HUES6 (cell line): ENCODE measurements at regions not wholly inside any gene's neighbourhood (a gene's known extent, or its start where the extent isn't known, plus 50 kb on each side); places are given as distances from the start of the nearest gene placed in this dataset.
"Not testable (repeated sequence)": the region's sequence is repeated elsewhere in the genome, so short reads cannot be mapped to it uniquely, and the experiment has no call there.

Experiments used
- H3K27ac ChIP-seq: 2 replicates; pipeline ENCODE4 v1.7.0; 2013; ENCODE audit warnings: low read depth, mild to moderate bottlenecking, low read length, inconsistent platforms
- H3K27me3 ChIP-seq: 2 replicates; pipeline ENCODE4 v1.6.1; 2013; ENCODE audit warnings: low read length; ENCODE audit not compliant: control insufficient read depth, insufficient read depth
- H3K36me3 ChIP-seq: 2 replicates; pipeline ENCODE4 v1.6.1; 2013; ENCODE audit warnings: low read length; ENCODE audit not compliant: control insufficient read depth, insufficient read depth
- H3K4me1 ChIP-seq: 2 replicates; pipeline ENCODE4 v1.6.1; 2013; ENCODE audit warnings: low read length; ENCODE audit not compliant: control insufficient read depth, insufficient read depth
- H3K4me3 ChIP-seq: 2 replicates; pipeline ENCODE4 v1.5.1; 2013; ENCODE audit warnings: low read depth, low read length
- H3K9ac ChIP-seq: one replicate; pipeline ENCODE4 v1.6.1; 2013; ENCODE audit warnings: mild to moderate bottlenecking, low read length
- H3K9me3 ChIP-seq: 2 replicates; pipeline ENCODE4 v1.6.1; 2013; ENCODE audit warnings: low read depth, low read length; ENCODE audit not compliant: control insufficient read depth, insufficient read depth

DNA sequence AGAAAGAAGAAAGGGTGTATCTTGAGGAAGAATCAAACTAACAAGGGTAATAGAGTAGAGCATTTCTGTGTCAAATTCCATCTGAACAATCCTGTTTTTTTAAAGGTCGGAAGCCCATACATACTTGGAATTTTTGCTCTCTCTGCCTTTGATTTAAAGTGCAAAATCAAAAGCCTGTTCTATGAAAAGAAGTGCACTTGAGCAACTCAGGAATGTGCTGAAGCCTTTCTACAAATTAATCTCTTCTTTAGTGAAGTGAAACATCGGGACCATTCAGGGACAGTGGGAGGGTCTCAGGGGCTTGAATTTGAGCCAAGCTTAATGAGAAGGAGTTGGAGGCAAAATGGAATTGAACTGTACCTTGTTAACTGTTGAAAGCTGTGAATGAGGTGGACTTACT, 1008.5 kb upstream of the LCORL start:
- Histone ChIP-seq H3K4me1 (no peaks in the 10 kb centered on the region), H3K9ac (no peak overlapping the region), H3K27me3 (no peaks in the 10 kb centered on the region), H3K36me3 (no peaks in the 10 kb centered on the region), H3K4me3 (no peak overlapping the region), H3K9me3 (no peaks in the 10 kb centered on the region), H3K27ac (no peak overlapping the region)

DNA sequence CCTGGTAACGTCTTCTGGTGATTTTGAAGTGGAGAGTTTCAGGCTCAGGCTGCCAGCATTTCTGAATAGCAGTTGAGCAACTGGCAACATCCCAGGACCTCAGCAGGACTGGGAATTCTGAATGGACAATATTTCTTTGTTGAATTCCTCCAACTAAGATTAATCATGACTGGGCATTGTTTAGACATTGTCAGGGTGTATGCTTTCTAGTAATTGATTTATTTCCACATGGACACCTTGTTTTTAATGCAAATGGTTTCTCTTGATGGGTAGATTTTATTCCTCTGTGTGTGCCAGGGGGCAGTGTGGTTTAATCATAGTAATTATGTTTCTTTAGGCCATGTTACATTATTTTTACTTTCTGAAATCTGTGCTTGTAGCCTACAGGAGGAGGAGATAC, 1004.7 kb upstream of the LCORL start:
- H3K9me3 ChIP-seq, result no peaks in the 10 kb centered on the region
- no peaks in the 10 kb centered on the region for H3K36me3 ChIP-seq
- no peak overlapping the region for H3K9ac ChIP-seq
- H3K27me3 ChIP-seq, result no peaks in the 10 kb centered on the region
- no peaks in the 10 kb centered on the region for H3K4me1 ChIP-seq
- no peak overlapping the region for H3K4me3 ChIP-seq
- H3K27ac ChIP-seq, result no peak overlapping the region

DNA sequence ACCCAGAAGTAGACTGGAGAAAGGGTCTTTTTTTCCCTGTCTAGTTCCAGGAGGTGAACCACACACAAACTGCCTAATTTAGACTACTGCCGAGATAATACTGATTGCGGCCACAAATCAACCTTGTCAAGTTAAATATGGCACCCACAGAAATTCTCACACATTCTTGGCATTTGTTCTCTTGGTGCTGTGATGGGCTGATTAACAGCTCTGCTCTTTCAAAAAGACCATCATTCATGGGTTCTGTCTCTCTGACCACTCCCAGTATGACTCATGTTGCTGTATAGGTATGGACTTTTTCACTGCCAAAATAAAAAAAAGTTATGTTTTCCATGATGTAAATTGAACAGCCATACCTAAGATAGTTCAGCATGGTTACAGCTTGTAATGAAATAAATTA, 1003.5 kb upstream of the LCORL start:
- H3K9me3 ChIP-seq, result no peaks in the 10 kb centered on the region
- H3K27ac ChIP-seq, result no peak overlapping the region
- H3K4me1 ChIP-seq, result no peaks in the 10 kb centered on the region
- no peak overlapping the region for H3K4me3 ChIP-seq
- H3K27me3 ChIP-seq, result no peaks in the 10 kb centered on the region
- no peak overlapping the region for H3K9ac ChIP-seq
- no peaks in the 10 kb centered on the region for H3K36me3 ChIP-seq

DNA sequence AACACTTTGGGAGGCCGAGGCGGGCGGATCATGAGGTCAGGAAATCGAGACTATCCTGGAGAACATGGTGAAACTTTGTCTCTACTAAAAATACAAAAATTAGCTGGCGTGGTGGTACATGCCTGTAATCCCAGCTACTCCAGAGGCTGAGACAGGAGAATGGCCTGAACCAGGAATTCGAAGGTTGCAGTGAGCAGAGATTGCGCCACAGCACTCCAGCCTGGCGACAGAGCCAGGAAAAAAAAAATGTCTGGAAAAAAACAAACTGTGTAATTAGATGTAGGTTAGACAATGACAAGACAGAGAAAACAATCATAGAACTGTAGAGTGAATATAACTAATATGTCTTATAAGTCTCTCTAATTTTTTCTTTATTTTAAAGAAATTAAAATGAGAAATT, 1002.5 kb upstream of the LCORL start:
- Histone ChIP-seq H3K9ac (no peak overlapping the region), H3K4me3 (no peak overlapping the region), H3K36me3 (no peaks in the 10 kb centered on the region), H3K27ac (no peak overlapping the region), H3K27me3 (no peaks in the 10 kb centered on the region), H3K9me3 (no peaks in the 10 kb centered on the region), H3K4me1 (no peaks in the 10 kb centered on the region)

DNA sequence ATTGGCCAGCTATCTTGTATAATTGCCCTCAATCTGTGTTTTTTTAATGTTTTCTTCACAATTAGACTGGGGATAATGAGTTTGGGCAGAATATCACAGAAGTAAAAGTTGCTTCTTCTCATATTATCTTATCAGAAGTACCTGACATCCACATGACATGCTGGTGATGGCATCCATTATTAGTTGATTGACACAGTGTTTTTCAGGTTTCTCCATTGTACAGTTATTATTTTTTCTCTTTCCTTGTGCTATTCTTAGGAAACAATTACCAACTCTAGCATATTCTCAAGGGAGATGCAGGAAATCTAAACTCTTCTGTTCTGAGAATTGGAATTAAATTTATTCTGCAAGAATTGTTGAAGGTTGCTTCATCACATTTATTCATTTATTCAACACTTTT, 1000.1 kb upstream of the LCORL start:
- Histone ChIP-seq H3K4me3 (no peak overlapping the region), H3K4me1 (no peaks in the 10 kb centered on the region), H3K27me3 (no peaks in the 10 kb centered on the region), H3K27ac (no peak overlapping the region), H3K36me3 (no peaks in the 10 kb centered on the region), H3K9ac (no peak overlapping the region), H3K9me3 (no peaks in the 10 kb centered on the region)

DNA sequence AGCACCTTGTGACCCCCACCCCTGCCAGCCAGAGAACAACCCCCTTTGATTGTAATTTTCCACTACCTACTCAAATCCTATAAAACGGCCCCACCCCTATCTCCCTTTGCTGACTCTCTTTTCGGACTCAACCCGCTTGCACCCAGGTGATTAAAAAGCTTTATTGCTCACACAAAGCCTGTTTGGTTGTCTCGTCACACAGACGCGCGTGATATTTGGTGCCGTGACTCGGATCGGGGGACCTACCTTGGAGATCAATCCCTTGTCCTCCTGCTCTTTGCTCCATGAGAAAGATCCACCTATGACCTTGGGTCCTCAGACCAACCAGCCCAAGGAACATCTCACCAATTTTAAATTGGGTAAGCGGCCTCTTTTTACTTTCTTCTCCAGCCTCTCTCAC, 995.0 kb upstream of the LCORL start:
- not testable (repeated sequence) for H3K9ac ChIP-seq, H3K27me3 ChIP-seq, H3K27ac ChIP-seq, H3K9me3 ChIP-seq, H3K4me3 ChIP-seq, H3K36me3 ChIP-seq, H3K4me1 ChIP-seq

DNA sequence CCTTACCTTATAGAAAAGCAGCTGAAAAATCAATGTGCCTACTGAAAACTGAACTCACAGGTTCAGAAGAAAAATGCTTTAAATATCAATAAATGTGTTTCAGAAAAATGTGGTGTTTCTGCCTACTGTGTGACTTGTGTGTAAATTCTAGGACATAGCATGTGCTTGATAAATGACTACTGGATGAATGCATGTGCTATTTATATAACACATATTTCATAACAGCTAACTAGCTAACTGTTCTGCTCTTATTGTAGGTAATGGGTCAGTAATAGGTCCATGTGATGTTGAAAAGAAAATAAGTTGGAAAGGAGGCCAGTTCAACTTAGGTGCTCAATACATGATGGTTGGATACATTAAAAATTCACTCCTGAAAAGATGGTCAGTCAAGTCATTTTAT, 993.0 kb upstream of the LCORL start:
- Histone ChIP-seq H3K27ac (no peak overlapping the region), H3K4me3 (no peak overlapping the region), H3K9ac (no peak overlapping the region), H3K27me3 (no peaks in the 10 kb centered on the region), H3K4me1 (peaks cover 15% of the 10 kb centered on the region; the same call in 1 of the 2 replicates), H3K36me3 (no peaks in the 10 kb centered on the region), H3K9me3 (no peaks in the 10 kb centered on the region)

DNA sequence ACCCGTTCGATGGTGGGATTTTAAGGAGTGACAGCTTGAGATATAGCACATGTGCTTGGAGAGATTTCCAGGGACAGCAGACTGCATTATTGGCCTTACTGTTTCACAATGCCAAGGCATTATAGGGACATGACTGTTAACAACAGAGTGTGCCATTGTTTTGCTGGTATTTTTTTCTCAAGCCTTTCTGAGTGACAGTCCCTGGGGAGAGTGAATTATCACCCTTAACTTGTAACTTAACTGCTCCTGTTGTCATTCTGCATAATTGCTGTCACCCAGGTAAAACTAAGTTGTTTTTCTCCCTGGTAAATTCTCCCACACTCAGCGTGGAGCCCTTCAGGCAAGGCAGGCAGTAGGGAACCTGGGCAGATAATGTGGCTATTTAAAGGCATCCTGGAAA, 989.2 kb upstream of the LCORL start:
- peaks cover 15% of the 10 kb centered on the region; the same call in 1 of the 2 replicates for H3K4me1 ChIP-seq
- no peak overlapping the region for H3K4me3 ChIP-seq
- H3K9me3 ChIP-seq, result peaks cover 5% of the 10 kb centered on the region; the same call in 1 of the 2 replicates
- H3K27ac ChIP-seq, result no peak overlapping the region; the same call in 1 of the 2 replicates
- no peaks in the 10 kb centered on the region for H3K27me3 ChIP-seq
- H3K9ac ChIP-seq, result no peak overlapping the region
- no peaks in the 10 kb centered on the region for H3K36me3 ChIP-seq

DNA sequence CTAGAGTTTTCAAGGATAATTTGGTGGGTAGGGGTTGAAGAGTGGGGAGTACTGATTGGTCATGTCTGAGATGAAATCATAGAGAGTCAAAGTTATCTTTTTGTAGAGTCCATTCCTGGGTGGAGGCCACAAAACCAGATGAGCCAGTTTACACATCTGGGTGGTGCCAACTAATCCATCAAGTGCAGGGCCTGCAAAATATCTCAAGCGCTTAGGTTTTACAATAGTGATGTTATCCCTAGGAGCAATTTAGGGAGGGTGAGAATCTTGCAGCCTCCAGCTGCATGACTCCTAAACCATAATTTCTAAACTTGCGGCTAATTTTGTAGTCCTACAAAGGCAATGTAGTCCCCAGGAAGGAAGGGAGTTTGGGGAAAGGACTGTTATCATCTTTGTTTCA, 988.3 kb upstream of the LCORL start:
- H3K27ac ChIP-seq, result no peak overlapping the region
- no peaks in the 10 kb centered on the region for H3K27me3 ChIP-seq

DNA sequence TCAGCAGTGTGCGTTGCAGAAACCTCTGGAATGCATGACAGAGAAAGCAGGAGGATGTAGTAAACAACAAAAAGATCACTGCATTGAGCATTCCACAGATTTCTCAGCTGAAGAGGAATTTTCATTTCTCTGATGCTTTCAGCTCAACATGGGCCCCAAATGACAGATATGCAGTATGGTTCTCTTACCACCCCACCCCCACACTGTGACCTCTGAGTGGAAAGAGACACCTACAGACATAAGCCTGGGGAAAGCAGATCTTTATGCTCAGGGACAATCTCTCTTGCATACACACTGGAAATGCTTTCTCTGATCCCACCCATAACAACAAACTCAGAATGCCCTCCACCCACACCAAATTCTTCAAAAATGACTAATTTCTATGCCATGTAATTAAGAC, 983.7 kb upstream of the LCORL start:
- Histone ChIP-seq H3K36me3 (no peaks in the 10 kb centered on the region; the same call in 1 of the 2 replicates), H3K9ac (no peak overlapping the region), H3K9me3 (peaks cover 29% of the 10 kb centered on the region), H3K27ac (no peak overlapping the region), H3K4me1 (peaks cover 10% of the 10 kb centered on the region; the same call in 1 of the 2 replicates), H3K4me3 (no peak overlapping the region), H3K27me3 (no peaks in the 10 kb centered on the region)

More for the DNA sequence above, 988.3 kb upstream of the LCORL start:
- no peaks in the 10 kb centered on the region for H3K36me3 ChIP-seq
- H3K4me3 ChIP-seq, result no peak overlapping the region
- peaks cover 5% of the 10 kb centered on the region; the same call in 1 of the 2 replicates for H3K9me3 ChIP-seq
- H3K4me1 ChIP-seq, result peaks cover 21% of the 10 kb centered on the region; the same call in 1 of the 2 replicates
- no peak overlapping the region for H3K9ac ChIP-seq

DNA sequence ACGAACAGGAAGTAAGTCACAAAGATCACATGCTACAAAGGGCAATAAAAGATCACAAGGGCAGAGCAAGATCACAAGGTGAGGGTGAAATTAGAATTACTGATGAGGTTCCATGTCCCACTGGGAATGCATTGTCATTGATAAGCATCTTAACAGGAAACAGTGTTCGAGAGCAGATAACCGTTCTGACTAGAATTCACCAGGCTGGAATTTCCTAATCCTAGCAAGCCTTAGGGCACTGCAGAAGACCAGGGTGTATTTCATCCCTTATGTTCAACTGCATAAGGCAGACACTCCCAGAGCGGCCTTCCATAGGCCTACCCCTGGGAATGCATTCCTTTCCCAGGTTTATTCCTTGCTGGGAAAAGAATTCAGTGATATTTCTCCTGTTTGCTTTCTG, 980.6 kb upstream of the LCORL start:
- H3K4me1 ChIP-seq, result peaks cover 7% of the 10 kb centered on the region; the same call in 1 of the 2 replicates
- H3K36me3 ChIP-seq, result no peaks in the 10 kb centered on the region; the same call in 1 of the 2 replicates
- H3K9me3 ChIP-seq, result peaks cover 47% of the 10 kb centered on the region
- no peak overlapping the region for H3K27ac ChIP-seq
- no peak overlapping the region for H3K4me3 ChIP-seq
- no peak overlapping the region for H3K9ac ChIP-seq
- H3K27me3 ChIP-seq, result no peaks in the 10 kb centered on the region

DNA sequence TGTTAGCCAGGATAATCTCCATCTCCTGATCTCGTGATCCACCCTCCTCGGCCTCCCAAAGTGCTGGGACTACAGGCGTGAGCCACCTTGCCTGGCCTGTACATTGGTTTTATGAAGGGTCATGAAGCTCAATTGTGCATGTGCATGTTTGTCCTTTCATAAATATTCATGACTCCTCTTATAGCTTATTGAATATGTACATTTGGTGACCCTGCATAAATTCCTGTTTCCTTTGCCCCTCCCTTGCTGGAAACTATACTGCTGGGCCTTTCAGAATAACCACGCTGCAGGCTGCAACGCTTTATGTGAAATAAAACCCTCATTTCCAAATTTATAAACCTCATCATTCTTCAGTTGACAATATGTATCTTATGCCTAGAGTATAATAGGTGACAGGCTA, 978.0 kb upstream of the LCORL start:
- Histone ChIP-seq H3K4me3 (no peak overlapping the region), H3K36me3 (no peaks in the 10 kb centered on the region; the same call in 1 of the 2 replicates), H3K27ac (no peak overlapping the region), H3K4me1 (no peaks in the 10 kb centered on the region), H3K9ac (no peak overlapping the region), H3K9me3 (peaks cover 55% of the 10 kb centered on the region), H3K27me3 (no peaks in the 10 kb centered on the region)
